ENCODE measurements at regions not wholly inside any gene's neighbourhood (a gene's known extent, or its start where the extent isn't known, plus 50 kb on each side); places are given as distances from the start of the nearest gene placed in this dataset.
A peak's percentile ranks its signal among the peaks of the same experiment; 100 is the strongest.

DNA sequence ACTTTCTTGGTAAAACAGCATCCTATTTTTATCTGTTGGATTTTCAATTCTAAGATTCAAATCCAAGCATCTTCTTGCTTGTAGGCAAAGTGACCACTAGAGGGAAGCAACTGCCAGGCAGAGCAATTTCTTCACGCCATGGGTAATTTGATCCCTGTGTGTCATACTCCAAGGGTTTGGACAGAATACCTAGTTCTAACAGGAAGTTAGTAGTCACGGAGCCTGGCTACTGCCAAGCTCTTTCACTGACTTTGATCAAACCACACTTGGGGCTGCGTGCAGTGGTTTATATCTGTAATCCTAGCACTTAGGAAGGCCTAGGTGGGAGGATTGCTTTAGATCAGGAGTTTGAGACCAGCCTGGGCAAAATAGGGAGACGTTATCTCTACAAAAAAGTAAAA is 473.6 kb upstream of the TNC start:
- TF ChIP-seq, protein P1, sequence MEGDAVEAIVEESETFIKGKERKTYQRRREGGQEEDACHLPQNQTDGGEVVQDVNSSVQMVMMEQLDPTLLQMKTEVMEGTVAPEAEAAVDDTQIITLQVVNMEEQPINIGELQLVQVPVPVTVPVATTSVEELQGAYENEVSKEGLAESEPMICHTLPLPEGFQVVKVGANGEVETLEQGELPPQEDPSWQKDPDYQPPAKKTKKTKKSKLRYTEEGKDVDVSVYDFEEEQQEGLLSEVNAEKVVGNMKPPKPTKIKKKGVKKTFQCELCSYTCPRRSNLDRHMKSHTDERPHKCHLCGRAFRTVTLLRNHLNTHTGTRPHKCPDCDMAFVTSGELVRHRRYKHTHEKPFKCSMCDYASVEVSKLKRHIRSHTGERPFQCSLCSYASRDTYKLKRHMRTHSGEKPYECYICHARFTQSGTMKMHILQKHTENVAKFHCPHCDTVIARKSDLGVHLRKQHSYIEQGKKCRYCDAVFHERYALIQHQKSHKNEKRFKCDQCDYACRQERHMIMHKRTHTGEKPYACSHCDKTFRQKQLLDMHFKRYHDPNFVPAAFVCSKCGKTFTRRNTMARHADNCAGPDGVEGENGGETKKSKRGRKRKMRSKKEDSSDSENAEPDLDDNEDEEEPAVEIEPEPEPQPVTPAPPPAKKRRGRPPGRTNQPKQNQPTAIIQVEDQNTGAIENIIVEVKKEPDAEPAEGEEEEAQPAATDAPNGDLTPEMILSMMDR (conservative IDR thresholded peaks at IDR 0.05; ENCODE audit: low read length): peak; percentile 97
- no peak overlapping the region for H3K4me3 ChIP-seq (ENCODE audit: low read length)

DNA sequence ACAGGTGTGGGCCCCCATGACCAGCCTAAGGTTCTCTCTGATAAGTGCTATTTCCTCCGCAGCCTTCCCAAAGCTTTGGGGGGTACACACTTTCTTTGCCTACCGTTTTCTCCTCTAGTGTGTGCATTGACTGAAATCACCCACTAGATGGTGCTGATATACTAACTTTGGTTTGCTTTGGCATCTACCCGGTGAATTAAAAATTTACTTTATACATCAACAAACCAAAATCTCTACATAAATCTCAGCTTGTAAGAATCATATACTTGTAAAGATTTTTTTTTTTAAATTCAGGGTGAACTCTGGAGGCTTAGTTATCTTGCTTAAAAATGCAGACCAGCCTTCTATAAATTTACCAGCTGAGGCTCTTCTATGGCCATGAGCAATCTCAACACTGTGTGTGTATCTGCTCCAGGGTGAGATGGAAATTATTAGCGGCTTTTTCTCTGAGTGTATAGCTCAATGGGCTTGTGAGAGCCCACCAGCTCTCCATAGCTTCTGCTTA is 475.7 kb upstream of the TNC start:
- no peak overlapping the region for H3K4me3 ChIP-seq (ENCODE audit: low read length)
- TF ChIP-seq, protein P1 (conservative IDR thresholded peaks at IDR 0.05; ENCODE audit: low read length): peak; percentile 83
- DNase-seq (ENCODE audit: low read depth): peak; percentile 68

More for the DNA sequence above, 473.6 kb upstream of the TNC start:
- DNase-seq (ENCODE audit: low read depth): peak; percentile 100

DNA sequence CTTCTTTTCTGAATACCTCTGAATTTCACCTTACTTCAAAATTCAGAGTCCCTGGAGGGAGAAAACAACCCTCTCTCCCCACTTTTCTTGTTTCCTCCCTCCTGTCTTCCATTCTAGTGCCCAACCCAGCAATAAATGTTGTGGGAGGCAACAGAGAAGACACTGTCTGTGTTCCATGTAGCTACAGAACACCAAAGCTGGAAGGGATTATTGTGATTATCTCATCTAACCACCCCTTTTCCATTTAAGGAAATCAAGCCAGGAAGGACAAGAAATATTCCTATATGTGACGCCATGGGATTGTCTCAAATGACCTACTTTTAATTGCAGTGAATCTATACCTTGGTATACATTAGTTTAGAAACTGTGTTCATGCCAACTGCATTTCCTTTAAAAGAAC is 476.6 kb upstream of the TNC start:
- H3K4me3 ChIP-seq (ENCODE audit: low read length): no peak overlapping the region
- TF ChIP-seq, protein P1 (conservative IDR thresholded peaks at IDR 0.05; ENCODE audit: low read length): no peak
- DNase-seq (ENCODE audit: low read depth): peak; percentile 74

DNA sequence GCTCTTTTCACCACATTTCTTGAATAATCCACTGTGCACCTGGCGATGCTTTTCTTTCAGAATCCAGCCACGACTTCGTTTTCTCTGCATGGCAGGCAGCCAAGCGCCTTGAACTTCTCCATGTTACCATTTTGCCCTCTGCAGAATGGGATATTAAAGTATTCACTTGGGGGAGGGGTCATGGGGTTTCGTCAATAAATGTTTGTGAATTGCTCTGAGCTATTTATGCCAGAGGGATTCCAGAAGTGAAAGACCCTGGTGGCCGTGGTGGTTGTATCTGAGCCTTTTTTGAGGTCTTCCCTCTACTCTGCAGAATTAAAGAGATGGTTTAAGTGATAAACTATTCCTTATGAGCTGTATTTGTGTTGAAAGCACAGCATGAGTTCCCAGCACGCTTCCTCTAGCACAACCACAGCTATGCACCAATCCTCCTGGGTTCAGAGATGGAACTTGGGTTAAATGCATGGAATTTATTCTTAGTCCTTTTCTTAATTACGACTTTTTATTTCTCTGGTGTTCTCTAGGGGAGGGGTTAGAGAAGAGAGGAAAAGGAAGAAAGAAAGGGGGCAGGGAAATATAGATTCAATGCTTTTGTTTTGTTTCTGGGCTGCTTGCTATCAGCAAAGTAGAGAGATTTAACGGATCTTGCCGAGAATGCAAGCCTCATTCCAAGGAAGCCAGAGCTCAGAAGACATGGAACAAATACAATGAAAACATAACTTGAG is 478.2 kb upstream of the TNC start:
- TF ChIP-seq, protein P1 (conservative IDR thresholded peaks at IDR 0.05; ENCODE audit: low read length): 0 out of 2 replicates have a peak, but pooled peaks have one; percentile 2
- DNase-seq (ENCODE audit: low read depth): peak; percentile 98
- H3K4me3 ChIP-seq (ENCODE audit: low read length): peak overlapping the region; percentile 61

DNA sequence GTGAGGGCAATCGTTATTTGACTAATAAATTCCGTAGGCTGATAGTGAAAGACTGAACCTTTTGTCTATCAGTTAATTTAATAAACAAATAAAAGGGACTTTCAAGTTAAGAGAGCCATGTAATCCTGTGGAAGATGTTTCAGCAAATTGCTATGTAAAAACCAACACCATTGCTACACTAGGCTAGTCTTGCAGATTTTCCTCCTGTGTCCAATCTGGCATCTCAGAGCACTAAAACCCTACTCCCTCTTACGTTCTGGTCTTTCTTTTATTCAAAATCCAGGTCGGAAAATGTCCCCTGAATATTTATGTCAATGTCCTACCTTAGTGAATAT is 478.8 kb upstream of the TNC start:
- no peak for DNase-seq (ENCODE audit: low read depth)
- peak overlapping the region; percentile 61 for H3K4me3 ChIP-seq (ENCODE audit: low read length)

DNA sequence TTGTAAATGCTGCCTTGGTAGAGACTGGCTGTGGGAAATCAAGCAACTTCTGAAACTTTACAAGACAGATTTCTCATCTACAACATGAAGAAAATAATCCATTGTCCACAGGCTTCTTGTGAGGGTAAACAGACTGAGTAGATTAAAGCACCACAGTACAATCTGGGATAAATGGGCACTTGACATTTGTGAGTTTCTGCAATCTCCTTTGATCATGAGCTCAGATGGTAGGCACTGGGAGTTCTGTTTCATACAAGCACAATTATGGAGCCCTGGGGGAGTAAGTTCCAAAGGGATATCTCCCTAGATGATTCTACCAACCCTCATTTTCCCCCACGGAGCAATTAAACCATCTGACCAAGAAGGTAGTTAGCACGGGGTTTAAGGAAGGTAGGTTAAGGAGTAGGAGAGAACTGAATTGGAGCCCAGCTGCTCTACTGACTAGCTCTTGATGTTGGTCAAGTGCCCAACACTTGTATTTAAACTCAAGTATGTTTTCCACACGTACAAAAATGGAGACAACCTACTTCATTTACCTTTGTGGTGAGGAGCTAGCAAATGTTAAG is 479.5 kb upstream of the TNC start:
- H3K4me3 ChIP-seq (ENCODE audit: low read length): peak overlapping the region; percentile 61
- no peak for DNase-seq (ENCODE audit: low read depth)
- TF ChIP-seq, protein P1 (conservative IDR thresholded peaks at IDR 0.05; ENCODE audit: low read length): no peak

More for the DNA sequence above, 478.8 kb upstream of the TNC start:
- TF ChIP-seq, protein P1 (conservative IDR thresholded peaks at IDR 0.05; ENCODE audit: low read length): no peak

DNA sequence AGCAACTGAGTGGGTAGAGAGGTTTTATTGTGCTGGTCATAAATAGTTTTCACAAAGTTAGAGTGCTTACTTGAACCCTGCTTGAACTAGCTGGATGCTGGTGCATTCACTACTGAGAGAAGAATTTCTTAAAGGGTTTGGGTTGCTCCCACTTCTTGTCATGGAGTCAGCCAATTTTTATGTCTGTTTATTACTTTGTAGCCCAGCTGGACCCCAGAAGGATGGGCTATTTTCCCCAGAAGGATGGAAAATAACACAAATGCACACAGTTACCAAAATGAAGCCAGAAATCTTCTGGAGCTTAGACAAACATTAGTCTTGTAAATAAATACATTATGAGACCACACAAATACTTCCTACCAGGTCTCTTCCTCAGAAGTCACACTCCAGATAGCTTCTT is 480.8 kb upstream of the TNC start:
- DNase-seq (ENCODE audit: low read depth): no peak
- TF ChIP-seq, protein P1 (conservative IDR thresholded peaks at IDR 0.05; ENCODE audit: low read length): no peak
- H3K4me3 ChIP-seq (ENCODE audit: low read length): no peak overlapping the region

All from AG10803 (cell line).